ENCODE measurements at regions not wholly inside any gene's neighbourhood (a gene's known extent, or its start where the extent isn't known, plus 50 kb on each side); places are given as distances from the start of the nearest gene placed in this dataset.

- TF ChIP-seq REST (IDR thresholded peaks at IDR 0.05) (no peak), RXRA (IDR thresholded peaks at IDR 0.05) (no peak)
These were observed 585.2 kb downstream of the ACTL7B start (continued) for GRCh38 chr9:108270561-108270960.

GRCh38 chr9:108270051-108270450 is 585.7 kb downstream of the ACTL7B start:
- no peak for DNase-seq (ENCODE audit: low spot score)
- Histone ChIP-seq H3K9ac (ENCODE audit: low read depth in 1 of 2, low read length in 2 of 2) (no peak overlapping the region), H3K9me3 (ENCODE audit: control insufficient read depth in 4 of 4, low read length in 3 of 4) (no peaks in the 10 kb centered on the region), H3K36me3 (ENCODE audit: control insufficient read depth in 4 of 4, insufficient read depth in 3 of 4, low read depth in 1 of 4, low read length in 3 of 4) (no peaks in the 10 kb centered on the region), H3K4me3 (ENCODE audit: low read depth in 1 of 3, low read length in 3 of 3) (no peak overlapping the region), H3K27ac (ENCODE audit: low read depth in 1 of 2, low read length in 2 of 2) (no peak overlapping the region), H3K27me3 (ENCODE audit: control insufficient read depth in 4 of 4, insufficient read depth in 4 of 4, low read length in 3 of 4) (no peaks in the 10 kb centered on the region), H3K4me1 (ENCODE audit: control insufficient read depth in 4 of 4, insufficient read depth in 4 of 4, low read length in 3 of 4) (peaks cover 0 to 9% (median 4%) of the 10 kb centered on the region in 4 donors)
- TF ChIP-seq FOXA1 (IDR thresholded peaks at IDR 0.05) (no peak), CTCF (IDR thresholded peaks at IDR 0.05; ENCODE audit: low read depth, low read length, missing input control) (no peak), HNF4G (IDR thresholded peaks at IDR 0.05) (no peak), YY1 (IDR thresholded peaks at IDR 0.05) (no peak), MAX (IDR thresholded peaks at IDR 0.05) (no peak), EGR1 (IDR thresholded peaks at IDR 0.05; ENCODE audit: low read depth in 2 of 2) (no peak)
- 91% methylated on average over 1 of the region's 1 CpG for WGBS

- no peak overlapping the region for H3K9ac ChIP-seq (ENCODE audit: low read depth in 1 of 2, low read length in 2 of 2)
- TF ChIP-seq CTCF (IDR thresholded peaks at IDR 0.05; ENCODE audit: low read depth, low read length, missing input control): no peak
- no peak for TF ChIP-seq RXRA (IDR thresholded peaks at IDR 0.05)
- no peak for TF ChIP-seq SP1 (IDR thresholded peaks at IDR 0.05)
- peaks cover 0 to 9% (median 4%) of the 10 kb centered on the region in 4 donors for H3K4me1 ChIP-seq (ENCODE audit: control insufficient read depth in 4 of 4, insufficient read depth in 4 of 4, low read length in 3 of 4)
- H3K27ac ChIP-seq (ENCODE audit: low read depth in 1 of 2, low read length in 2 of 2): no peak overlapping the region
- WGBS: 88% methylated on average over 1 of the region's 1 CpG
- no peaks in the 10 kb centered on the region for H3K9me3 ChIP-seq (ENCODE audit: control insufficient read depth in 4 of 4, low read length in 3 of 4)
- DNase-seq (ENCODE audit: low spot score): no peak
- no peaks in the 10 kb centered on the region for H3K36me3 ChIP-seq (ENCODE audit: control insufficient read depth in 4 of 4, insufficient read depth in 3 of 4, low read depth in 1 of 4, low read length in 3 of 4)
- H3K27me3 ChIP-seq (ENCODE audit: control insufficient read depth in 4 of 4, insufficient read depth in 4 of 4, low read length in 3 of 4): no peaks in the 10 kb centered on the region
- no peak overlapping the region for H3K4me3 ChIP-seq (ENCODE audit: low read depth in 1 of 3, low read length in 3 of 3)
These were observed 586.4 kb downstream of the ACTL7B start for GRCh38 chr9:108269371-108269770.
